ENCODE measurements at regions not wholly inside any gene's neighbourhood (a gene's known extent, or its start where the extent isn't known, plus 50 kb on each side); places are given as distances from the start of the nearest gene placed in this dataset.

DNA sequence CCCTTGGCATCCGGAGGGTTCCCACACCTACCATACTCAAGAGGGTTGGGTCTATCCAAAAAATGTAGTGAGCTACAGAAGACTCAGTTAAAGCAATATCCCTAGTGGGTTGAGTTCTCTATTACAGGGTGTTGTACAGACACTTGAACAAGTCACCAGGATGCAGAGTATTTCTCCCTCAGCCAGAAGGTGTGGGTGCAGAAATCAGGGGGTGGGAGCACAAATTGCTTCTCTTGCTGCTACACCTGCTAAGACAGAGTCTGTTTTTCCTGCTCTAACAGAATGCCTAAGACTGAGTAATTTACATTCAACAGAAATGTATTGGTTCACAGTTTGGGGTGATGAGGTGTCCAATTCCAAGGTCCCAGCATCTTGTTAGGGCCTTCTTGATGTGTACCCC lies 433.4 kb downstream of the TCERG1L start:
- no peak for TF ChIP-seq BHLHE40 (IDR thresholded peaks at IDR 0.05; ENCODE audit: borderline replicate concordance)
- no peak for TF ChIP-seq TARDBP (IDR thresholded peaks at IDR 0.05)
- TF ChIP-seq, protein P1, sequence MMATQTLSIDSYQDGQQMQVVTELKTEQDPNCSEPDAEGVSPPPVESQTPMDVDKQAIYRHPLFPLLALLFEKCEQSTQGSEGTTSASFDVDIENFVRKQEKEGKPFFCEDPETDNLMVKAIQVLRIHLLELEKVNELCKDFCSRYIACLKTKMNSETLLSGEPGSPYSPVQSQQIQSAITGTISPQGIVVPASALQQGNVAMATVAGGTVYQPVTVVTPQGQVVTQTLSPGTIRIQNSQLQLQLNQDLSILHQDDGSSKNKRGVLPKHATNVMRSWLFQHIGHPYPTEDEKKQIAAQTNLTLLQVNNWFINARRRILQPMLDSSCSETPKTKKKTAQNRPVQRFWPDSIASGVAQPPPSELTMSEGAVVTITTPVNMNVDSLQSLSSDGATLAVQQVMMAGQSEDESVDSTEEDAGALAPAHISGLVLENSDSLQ (IDR thresholded peaks at IDR 0.05) = no peak
- no peak for TF ChIP-seq FOXA1 (IDR thresholded peaks at IDR 0.05)
- no peak for TF ChIP-seq FOXK2 (IDR thresholded peaks at IDR 0.05)
- no peak for TF ChIP-seq LEF1 (IDR thresholded peaks at IDR 0.05; ENCODE audit: borderline replicate concordance)
- TF ChIP-seq SP1 (IDR thresholded peaks at IDR 0.05) = no peak
- no peak for TF ChIP-seq ARNT (IDR thresholded peaks at IDR 0.05)

Data from HEK293T (cell line).